ENCODE measurements at regions not wholly inside any gene's neighbourhood (a gene's known extent, or its start where the extent isn't known, plus 50 kb on each side); places are given as distances from the start of the nearest gene placed in this dataset.
"Not testable (repeated sequence)": the region's sequence is repeated elsewhere in the genome, so short reads cannot be mapped to it uniquely, and the experiment has no call there.

DNA sequence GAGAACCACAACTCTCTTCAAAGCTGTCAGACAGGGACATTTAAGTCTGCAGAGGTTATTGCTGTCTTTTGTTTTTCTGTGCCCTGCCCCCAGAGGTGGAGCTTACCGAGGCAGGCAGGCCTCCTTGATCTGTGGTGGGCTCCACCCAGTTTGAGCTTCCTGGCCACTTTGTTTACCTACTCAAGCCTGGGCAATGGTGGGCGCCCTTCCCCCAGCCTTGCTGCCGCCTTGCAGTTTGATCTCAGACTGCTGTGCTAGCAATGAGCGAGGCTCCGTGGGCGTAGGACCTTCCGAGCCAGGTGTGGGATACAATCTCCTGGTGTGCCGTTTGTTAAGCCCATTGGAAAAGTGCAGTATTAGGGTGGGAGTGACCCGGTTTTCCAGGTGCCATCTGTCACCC is 822.1 kb downstream of the KCNMA1 start:
- not testable (repeated sequence) for H3K4me3 ChIP-seq (ENCODE audit: low read depth, low read length); DNase-seq (ENCODE audit: low read depth)

- H3K4me3 ChIP-seq (ENCODE audit: low read depth, low read length) = no peak overlapping the region
- DNase-seq (ENCODE audit: low read depth) = no peak
These were observed 826.2 kb downstream of the KCNMA1 start for GRCh38 chr10:76811430-76811829.

- no peak overlapping the region for H3K4me3 ChIP-seq (ENCODE audit: low read depth, low read length)
- no peak for DNase-seq (ENCODE audit: low read depth)
These were observed 849.2 kb downstream of the KCNMA1 start for GRCh38 chr10:76788452-76788811.

DNA sequence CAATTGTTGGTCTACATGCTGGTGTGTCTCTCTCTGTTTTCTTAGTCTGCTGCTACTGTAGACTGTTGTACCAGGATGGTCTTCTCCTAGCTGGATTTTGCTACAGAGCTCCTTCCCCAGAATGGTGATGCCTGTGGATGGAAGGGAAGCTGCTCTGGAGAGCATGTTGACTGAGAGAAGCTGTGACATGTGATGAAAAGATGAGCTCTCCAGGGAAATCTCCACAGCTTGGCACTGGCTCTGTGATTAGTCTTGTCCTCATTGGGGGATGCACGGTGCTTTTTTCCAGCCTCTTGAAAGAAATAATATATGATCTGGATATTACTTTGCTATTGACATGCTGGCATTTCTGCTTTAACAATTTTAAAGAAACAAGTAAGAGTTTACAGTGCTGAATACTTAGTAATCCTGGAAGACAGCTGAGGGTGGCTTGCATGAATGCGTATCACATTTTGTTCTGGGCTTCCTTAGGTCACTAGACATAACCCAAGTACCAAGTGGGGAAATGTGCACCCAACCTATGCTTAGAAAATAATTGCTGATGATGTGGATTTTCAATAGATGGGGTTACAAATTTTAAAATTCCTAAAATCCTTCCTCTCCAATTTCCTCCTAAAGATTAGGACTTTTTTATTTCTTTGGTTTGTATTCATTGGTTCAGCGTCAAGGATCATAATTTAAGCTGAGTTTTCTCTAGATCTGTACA is 849.7 kb downstream of the KCNMA1 start:
- no peak overlapping the region for H3K4me3 ChIP-seq (ENCODE audit: low read depth, low read length)
- no peak for DNase-seq (ENCODE audit: low read depth)

DNA sequence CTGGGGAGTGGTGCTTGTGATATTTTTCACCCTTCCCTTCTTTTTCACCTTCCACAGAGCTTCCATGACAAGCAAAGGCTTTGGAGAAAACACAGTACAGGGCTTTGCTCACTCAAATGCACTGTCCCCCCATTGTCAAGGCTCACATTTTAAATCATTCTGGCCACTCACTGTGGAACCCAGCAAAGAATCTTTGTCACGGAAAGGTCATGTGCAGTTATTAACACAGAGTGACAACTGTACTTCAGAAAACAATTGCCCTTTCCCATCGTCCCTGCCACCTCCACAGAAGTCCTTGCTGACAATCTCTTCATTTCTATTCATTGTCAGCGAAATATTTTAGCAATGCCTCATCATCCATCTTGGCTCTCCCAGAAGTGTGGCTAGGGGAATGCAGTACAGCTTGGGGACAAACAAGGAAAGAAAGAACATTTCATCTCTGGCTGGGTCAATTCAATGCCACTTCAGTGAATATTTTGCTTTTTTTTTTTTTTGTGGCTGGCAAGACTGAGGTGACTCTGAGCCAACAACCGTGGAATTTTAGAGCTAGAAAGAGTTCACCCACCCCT is 851.0 kb downstream of the KCNMA1 start:
- H3K4me3 ChIP-seq (ENCODE audit: low read depth, low read length) = no peak overlapping the region
- DNase-seq (ENCODE audit: low read depth) = no peak

- H3K4me3 ChIP-seq (ENCODE audit: low read depth, low read length) = no peak overlapping the region
- no peak for DNase-seq (ENCODE audit: low read depth)
These were observed 853.5 kb downstream of the KCNMA1 start for GRCh38 chr10:76784076-76784475.

GRCh38 chr10:76779796-76780301 is 857.8 kb downstream of the KCNMA1 start:
- H3K4me3 ChIP-seq (ENCODE audit: low read depth, low read length) = no peak overlapping the region
- no peak for DNase-seq (ENCODE audit: low read depth)

DNA sequence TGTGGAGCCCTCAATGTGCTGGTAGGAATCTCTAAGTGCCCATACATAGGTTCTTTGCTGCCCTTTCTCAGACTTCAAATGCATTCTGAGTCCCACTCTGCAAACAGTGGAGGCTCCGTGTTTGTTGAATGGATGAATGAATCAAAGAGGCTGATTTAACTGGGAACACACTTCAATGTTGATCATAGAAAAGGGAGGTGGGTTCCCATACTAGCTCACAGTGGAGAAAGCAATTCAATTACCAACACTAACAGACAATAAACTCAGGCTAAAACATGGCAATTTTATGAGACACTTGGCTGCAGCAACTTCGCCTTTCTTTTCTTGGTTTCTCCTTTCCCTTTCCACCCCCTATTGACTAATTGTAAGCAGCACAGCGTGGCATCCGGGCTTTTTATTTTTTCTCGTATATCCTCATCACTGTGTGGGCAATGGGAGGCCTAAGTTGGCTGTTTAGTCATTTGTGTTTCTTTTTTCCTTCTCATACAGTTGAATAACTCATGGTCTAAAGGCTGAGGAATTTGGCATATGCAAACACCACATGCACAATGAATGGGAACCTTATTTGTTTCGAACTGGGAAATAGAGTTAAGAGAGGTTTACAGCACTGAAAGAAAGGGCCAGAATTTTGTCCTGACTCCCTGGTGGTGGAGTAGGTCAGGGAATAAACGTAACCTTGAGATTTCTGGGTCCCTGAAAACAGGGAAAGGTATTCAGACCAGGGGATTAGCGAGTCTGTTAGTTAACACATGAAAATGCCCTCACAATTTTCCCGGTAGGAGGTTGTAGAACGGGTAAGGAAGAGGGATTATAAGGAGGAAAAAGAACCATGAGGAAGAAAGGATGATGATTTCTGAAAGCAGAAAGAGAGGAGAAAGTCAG is 858.5 kb downstream of the KCNMA1 start:
- no peak overlapping the region for H3K4me3 ChIP-seq (ENCODE audit: low read depth, low read length)
- DNase-seq (ENCODE audit: low read depth) = peak; percentile 21

- no peak overlapping the region for H3K4me3 ChIP-seq (ENCODE audit: low read depth, low read length)
- DNase-seq (ENCODE audit: low read depth) = no peak
These were observed 862.5 kb downstream of the KCNMA1 start for GRCh38 chr10:76774987-76775603.

GRCh38 chr10:76769582-76769981 is 868.0 kb downstream of the KCNMA1 start:
- no peak overlapping the region for H3K4me3 ChIP-seq (ENCODE audit: low read depth, low read length)
- DNase-seq (ENCODE audit: low read depth) = no peak

- no peak for DNase-seq (ENCODE audit: low read depth)
- H3K4me3 ChIP-seq (ENCODE audit: low read depth, low read length) = no peak overlapping the region
These were observed 868.4 kb downstream of the KCNMA1 start for GRCh38 chr10:76769161-76769560.

GRCh38 chr10:76766682-76767081 is 870.9 kb downstream of the KCNMA1 start:
- DNase-seq (ENCODE audit: low read depth) = no peak
- no peak overlapping the region for H3K4me3 ChIP-seq (ENCODE audit: low read depth, low read length)

- DNase-seq (ENCODE audit: low read depth); H3K4me3 ChIP-seq (ENCODE audit: low read depth, low read length): not testable (repeated sequence)
These were observed 872.7 kb downstream of the KCNMA1 start for GRCh38 chr10:76764921-76765320.

GRCh38 chr10:76764177-76764576 is 873.4 kb downstream of the KCNMA1 start:
- H3K4me3 ChIP-seq (ENCODE audit: low read depth, low read length) = no peak overlapping the region
- no peak for DNase-seq (ENCODE audit: low read depth)

DNA sequence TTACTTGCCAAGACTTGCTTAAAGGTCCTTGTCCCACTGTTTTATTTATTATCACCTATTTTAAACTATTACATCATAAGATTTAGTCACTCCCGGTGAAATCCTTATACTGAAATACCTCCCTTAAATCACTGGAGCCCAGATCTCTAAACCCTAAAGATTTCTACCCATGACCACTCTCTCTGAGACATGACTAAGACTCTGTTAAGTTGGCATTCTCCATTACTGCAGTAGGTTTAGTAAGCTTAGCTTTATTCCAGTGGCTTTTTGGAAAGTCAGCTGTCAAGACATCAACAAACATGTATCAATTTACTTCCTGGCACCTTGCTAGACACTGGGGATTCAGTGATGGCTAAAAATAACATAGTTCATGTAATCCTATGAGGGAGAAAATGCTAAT is 874.2 kb downstream of the KCNMA1 start:
- DNase-seq (ENCODE audit: low read depth) = no peak
- H3K4me3 ChIP-seq (ENCODE audit: low read depth, low read length) = no peak overlapping the region

DNA sequence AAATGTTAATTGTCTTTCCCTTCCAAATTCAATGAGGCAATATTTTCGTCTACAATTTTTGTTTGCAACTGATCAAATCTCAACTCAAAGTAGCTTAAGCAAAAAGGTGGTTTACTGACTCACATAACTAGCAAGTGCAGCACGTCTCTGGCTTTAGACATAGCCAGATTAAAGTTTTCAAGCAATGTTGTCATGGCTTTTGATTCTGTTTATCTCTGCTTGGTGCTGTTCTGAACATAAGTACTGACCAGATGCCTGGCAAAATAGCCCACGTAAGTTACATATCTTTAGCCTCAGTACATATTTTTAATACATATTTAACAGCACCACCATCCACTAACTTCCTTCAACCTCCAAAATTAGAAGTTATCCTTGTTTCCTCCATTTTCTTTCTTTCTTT is 877.9 kb downstream of the KCNMA1 start:
- H3K4me3 ChIP-seq (ENCODE audit: low read depth, low read length) = no peak overlapping the region
- no peak for DNase-seq (ENCODE audit: low read depth)

DNA sequence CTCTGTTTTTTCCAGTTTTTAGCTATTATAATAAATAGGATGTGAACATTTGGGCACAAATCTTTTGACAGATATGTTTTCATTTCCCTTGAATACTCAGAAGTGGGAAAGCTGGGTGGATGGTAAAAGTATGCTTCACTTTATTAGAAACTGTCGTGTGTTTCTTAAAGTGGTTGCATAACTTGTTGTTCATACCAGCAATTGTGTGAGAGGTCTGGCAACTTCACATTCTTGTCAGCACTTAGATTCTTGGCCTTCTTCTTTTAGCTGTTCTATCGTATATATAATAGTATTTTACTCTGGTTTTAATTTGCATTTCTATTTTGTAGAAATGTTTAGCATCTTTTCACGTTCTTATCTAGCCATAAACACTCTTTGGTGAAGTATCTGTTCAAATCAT is 894.4 kb downstream of the KCNMA1 start:
- no peak for DNase-seq (ENCODE audit: low read depth)
- no peak overlapping the region for H3K4me3 ChIP-seq (ENCODE audit: low read depth, low read length)

DNA sequence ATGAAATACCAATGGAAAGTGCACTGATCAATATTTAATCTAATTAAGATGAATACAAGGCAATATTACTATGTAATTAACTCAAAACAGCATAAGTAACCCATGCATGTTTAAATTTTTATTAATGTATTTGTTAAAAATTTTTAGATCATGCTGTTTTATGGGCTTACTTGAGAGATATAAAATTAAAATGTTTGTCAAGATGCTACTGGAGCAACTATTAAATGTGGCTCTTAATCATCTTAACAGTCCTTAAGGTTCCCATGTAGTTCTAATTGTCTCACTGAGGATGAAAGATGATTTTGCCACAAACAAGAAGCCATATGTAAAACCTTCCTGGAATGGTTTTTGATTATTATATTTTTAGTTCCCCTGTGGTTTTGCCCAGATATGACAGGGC is 897.1 kb downstream of the KCNMA1 start:
- DNase-seq (ENCODE audit: low read depth) = no peak
- H3K4me3 ChIP-seq (ENCODE audit: low read depth, low read length) = no peak overlapping the region

DNA sequence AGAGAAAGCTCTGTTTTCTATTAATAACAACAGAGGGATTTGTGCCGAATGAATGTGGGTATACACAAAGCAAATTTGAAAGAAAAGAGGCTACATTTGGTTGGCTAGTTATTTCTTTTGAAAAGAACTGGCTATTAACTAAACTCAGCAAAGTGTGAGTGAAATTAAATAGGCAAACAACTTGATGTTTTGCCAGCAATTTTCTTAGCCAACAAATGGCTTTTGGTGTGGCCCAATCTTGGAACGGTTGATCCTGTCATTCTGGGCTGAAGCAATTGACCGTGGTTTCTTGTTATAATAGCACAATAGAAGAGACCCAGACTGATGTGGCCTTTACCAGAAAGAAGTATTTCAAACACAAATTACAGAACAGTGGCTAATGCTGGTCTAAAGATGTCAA is 898.6 kb downstream of the KCNMA1 start:
- DNase-seq (ENCODE audit: low read depth) = no peak

More for the DNA sequence above, 898.6 kb downstream of the KCNMA1 start:
- no peak overlapping the region for H3K4me3 ChIP-seq (ENCODE audit: low read depth, low read length)

Measured in skeletal muscle cell (primary cell).